NB4 (cell line): ENCODE measurements at regions not wholly inside any gene's neighbourhood (a gene's known extent, or its start where the extent isn't known, plus 50 kb on each side); places are given as distances from the start of the nearest gene placed in this dataset.

Experiments
- DNase-seq: peaks from one replicate; pipeline ENCODE4 v3.0.0; 2010; ENCODE audit warnings: low read depth
- H3K4me3 ChIP-seq: one replicate; pipeline ENCODE4 v1.5.1; 2011; ENCODE audit warnings: mild to moderate bottlenecking, low read depth, low read length, moderate library complexity
- MYC ChIP-seq: IDR thresholded peaks from 2 replicates; pipeline ENCODE4 v1.6.1; 2011; ENCODE audit warnings: low read depth, low read length
- POLR2A ChIP-seq: IDR thresholded peaks from 2 replicates; pipeline ENCODE4 v1.6.1; 2011; ENCODE audit warnings: mild to moderate bottlenecking; ENCODE audit not compliant: insufficient read length; ENCODE audit errors: extremely low read depth
- TF ChIP-seq, protein P1 (sequence below): IDR thresholded peaks from 2 replicates; pipeline ENCODE4 v1.6.1; 2011; ENCODE audit warnings: low read depth, low read length
- TF ChIP-seq, protein P2 (sequence below): IDR thresholded peaks from one replicate; pipeline ENCODE4 v1.5.1; 2012; ENCODE audit warnings: low read depth, low read length

DNA sequence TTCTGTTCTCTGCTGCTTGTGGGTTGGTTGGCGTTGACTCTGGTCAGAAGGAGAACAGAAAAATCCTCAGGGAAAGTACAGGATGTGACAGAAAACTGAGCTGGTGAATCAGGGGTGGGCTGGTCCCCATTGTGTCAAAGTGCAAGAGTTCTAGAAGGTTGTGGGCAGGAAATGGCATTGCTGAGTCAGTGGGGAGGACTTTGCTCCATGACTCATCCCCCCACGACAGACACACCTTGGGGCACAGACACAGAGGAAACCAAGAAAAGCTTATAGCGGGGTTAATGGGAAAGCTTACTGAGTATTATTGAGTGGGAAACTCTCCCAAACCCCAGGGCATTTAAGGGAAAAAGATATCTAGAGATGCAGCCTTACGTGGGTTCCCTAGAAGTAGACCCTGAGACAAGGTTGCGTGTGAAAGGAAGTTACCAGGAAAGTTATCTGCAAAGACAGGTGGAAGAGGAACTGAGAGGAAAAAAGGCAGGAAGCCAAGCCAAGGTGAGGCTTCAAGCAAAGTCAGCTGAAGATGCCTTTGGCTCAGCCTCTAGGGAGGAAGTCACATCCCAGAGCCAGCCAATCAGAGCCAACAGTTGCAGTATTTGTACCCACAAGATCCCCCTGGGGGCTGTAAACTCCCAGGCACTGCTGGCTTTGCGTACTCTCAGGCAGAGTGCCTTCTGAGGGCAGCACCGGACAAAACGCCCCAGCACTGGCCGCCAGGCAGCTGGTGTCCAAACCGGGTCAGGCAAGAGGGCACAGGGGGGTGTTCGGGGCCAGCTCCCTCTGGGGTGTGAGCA, 86.4 kb downstream of the FOXL1 start:
- peak; percentile 95 for DNase-seq
- TF ChIP-seq POLR2A (no peak), MYC (0 out of 2 replicates have a peak, but pooled peaks have one; percentile 18)
- TF ChIP-seq, protein P1, sequence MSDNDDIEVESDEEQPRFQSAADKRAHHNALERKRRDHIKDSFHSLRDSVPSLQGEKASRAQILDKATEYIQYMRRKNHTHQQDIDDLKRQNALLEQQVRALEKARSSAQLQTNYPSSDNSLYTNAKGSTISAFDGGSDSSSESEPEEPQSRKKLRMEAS, result no peak
- TF ChIP-seq, protein P2, sequence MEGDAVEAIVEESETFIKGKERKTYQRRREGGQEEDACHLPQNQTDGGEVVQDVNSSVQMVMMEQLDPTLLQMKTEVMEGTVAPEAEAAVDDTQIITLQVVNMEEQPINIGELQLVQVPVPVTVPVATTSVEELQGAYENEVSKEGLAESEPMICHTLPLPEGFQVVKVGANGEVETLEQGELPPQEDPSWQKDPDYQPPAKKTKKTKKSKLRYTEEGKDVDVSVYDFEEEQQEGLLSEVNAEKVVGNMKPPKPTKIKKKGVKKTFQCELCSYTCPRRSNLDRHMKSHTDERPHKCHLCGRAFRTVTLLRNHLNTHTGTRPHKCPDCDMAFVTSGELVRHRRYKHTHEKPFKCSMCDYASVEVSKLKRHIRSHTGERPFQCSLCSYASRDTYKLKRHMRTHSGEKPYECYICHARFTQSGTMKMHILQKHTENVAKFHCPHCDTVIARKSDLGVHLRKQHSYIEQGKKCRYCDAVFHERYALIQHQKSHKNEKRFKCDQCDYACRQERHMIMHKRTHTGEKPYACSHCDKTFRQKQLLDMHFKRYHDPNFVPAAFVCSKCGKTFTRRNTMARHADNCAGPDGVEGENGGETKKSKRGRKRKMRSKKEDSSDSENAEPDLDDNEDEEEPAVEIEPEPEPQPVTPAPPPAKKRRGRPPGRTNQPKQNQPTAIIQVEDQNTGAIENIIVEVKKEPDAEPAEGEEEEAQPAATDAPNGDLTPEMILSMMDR, result no peak
- no peak overlapping the region for H3K4me3 ChIP-seq

DNA sequence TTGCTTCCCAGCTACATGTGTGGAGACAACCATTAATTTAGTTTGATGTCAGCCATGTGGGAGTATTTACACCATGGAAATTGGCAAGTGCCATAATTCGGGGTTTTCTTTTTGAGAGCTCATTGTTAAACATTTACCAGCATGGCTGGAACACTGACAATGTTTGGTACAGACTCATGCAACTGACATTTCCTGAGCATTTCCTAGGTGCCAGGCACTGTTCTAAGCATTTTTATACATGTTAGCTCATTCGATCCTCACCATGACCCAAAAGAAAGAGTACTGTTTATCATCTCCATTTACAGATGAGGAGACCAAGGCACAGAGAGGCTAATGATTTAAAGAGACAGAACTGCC, 86.9 kb downstream of the FOXL1 start:
- H3K4me3 ChIP-seq, result no peak overlapping the region
- DNase-seq, result no peak
- TF ChIP-seq, protein P2, result no peak
- no peak for TF ChIP-seq MYC
- no peak for TF ChIP-seq POLR2A
- TF ChIP-seq, protein P1, result no peak

DNA sequence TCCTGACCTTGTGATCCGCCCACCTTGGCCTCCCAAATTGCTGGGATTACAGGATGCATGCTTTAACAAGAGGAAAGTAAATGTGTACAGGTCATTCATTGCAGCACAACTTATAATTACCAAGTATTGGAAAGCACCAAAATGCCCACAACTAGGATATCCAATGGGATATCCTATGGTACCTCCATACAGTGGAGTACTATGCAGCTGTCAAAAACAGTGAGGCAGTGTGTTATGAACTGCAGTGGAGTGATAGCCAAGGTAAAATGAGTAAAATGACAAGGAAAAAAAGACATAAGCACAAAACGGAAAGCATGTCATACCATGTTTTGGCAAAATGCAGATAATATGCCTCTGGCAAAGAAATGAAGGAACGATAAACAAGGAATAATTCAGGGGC, 87.6 kb downstream of the FOXL1 start:
- H3K4me3 ChIP-seq, result no peak overlapping the region
- no peak for DNase-seq
- TF ChIP-seq POLR2A (no peak), MYC (no peak)

DNA sequence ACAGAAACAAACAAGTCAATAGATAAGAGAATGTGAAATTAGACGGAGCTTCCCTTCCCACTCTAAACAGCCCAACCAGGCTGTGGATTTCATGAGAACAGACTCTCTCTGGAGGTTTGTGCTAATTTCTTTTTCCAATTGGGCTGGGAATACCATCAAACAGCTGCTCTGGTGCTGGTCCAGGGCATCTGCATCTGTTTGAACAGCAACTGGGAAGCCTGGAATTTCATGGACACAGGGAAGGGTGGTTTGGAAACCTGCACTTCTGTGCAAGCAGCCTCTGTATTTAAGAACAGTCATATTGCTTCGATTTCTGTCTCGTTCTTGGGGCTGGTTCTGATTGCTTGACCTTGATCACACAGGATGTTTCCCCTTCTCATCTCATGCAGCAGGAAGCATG, 88.7 kb downstream of the FOXL1 start:
- DNase-seq, result no peak
- TF ChIP-seq, protein P2, result no peak
- TF ChIP-seq POLR2A (no peak), MYC (no peak)
- TF ChIP-seq, protein P1, result no peak
- H3K4me3 ChIP-seq, result no peak overlapping the region

DNA sequence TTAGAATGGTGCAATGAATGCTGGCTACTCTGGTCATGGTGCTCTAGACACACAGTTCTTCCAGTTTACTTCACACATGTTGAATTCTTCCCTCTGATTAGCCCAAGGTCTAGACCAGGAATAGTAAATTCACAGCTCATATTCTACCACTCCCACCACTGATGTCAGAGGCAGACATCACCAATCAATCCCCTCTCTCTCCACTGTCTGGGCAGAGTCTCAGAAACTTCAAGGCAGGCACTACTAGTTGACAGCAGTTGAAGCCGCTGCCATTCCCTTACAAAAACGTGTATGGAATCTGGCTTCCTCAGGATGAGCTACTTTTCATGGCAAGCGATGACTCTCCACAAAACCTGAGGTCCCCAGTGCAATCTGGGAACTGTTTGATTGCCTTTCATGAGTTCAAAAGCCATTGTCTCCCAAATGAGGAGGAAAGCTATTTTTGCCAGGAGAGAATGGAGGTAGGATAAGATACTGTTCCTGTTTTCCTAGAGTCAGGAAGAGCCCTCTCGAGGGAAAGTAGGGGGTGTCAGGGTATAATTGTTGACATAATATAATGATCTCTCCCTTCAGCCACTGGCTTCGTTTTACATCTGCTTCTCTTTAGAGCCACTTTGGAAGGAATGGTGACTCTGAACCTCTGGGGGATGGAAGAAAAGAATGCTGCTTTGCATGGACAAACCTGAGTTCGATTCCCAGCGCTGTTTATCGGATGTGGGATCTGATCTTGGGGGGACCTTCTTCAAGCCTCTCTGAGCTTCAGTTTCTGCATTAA, 90.0 kb downstream of the FOXL1 start:
- TF ChIP-seq POLR2A, result no peak
- no peak for TF ChIP-seq MYC
- TF ChIP-seq, protein P1, result no peak
- TF ChIP-seq, protein P2, result no peak
- no peak overlapping the region for H3K4me3 ChIP-seq
- DNase-seq, result peak; percentile 10

DNA sequence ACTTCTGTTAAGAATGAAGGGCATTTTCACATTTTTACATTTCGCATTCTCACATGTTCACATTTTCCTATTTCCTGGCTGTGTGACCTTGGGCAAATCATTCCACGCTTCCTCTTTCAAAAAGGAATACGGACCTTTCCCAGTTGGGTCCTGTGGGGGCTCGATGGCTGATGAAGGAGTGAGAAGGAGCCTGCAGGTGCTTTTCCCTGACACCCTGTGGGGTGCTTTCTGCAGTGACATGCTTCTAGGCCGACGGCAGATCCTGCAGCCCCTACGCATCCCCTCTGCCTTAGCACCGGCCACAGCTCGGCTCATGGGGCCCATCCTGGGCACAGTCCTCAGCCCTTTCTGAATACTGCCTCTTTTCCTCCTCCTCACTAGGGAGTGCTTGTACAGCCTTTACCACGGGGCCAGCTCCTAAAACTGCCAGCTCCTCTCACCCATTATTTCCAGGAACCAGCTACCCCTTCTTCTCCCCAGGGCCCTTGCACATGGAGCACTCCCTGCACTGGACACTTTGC, 91.0 kb downstream of the FOXL1 start:
- H3K4me3 ChIP-seq, result no peak overlapping the region
- TF ChIP-seq, protein P1, result no peak
- no peak for TF ChIP-seq POLR2A
- TF ChIP-seq MYC, result no peak
- TF ChIP-seq, protein P2, result no peak
- DNase-seq, result no peak
